ENCODE measurements at regions not wholly inside any gene's neighbourhood (a gene's known extent, or its start where the extent isn't known, plus 50 kb on each side); places are given as distances from the start of the nearest gene placed in this dataset.

- TF ChIP-seq NR1H2 (CRISPR knock-in tag; IDR thresholded peaks at IDR 0.05; ENCODE audit: borderline replicate concordance, low read depth): 0 out of 2 replicates have a peak, but pooled peaks have one; percentile 37
- TF ChIP-seq DNMT3B (CRISPR knock-in tag; conservative IDR thresholded peaks at IDR 0.05): no peak
- TF ChIP-seq ZNF33A (CRISPR knock-in tag; IDR thresholded peaks at IDR 0.05; ENCODE audit: borderline replicate concordance): no peak; the same call in 1 of the 2 replicates
- TF ChIP-seq CC2D1A (CRISPR knock-in tag; IDR thresholded peaks at IDR 0.05): no peak
- 0 out of 2 replicates have a peak, but pooled peaks have one; percentile 43 for TF ChIP-seq ZBTB20 (CRISPR knock-in tag; IDR thresholded peaks at IDR 0.05; ENCODE audit: borderline replicate concordance, low read depth)
- TF ChIP-seq ZNF205 (CRISPR knock-in tag; IDR thresholded peaks at IDR 0.05): 0 out of 2 replicates have a peak, but pooled peaks have one; percentile 83
- peak; percentile 87 for TF ChIP-seq ZNF670 (CRISPR knock-in tag; IDR thresholded peaks at IDR 0.05; ENCODE audit: borderline replicate concordance)
- TF ChIP-seq ZBTB38 (CRISPR knock-in tag; IDR thresholded peaks at IDR 0.05): peak; percentile 96
- TF ChIP-seq ZBTB14 (CRISPR knock-in tag; IDR thresholded peaks at IDR 0.05): no peak
- TF ChIP-seq TAF15 (IDR thresholded peaks at IDR 0.05; ENCODE audit: low read depth, low read length, poor library complexity, severe bottlenecking): peak; percentile 74
- TF ChIP-seq ZNF713 (CRISPR knock-in tag; IDR thresholded peaks at IDR 0.05): no peak
- no peak for TF ChIP-seq ZBTB37 (CRISPR knock-in tag; IDR thresholded peaks at IDR 0.05)
- no peak for TF ChIP-seq TGIF2 (CRISPR knock-in tag; IDR thresholded peaks at IDR 0.05)
- TF ChIP-seq ZNF430 (CRISPR knock-in tag; IDR thresholded peaks at IDR 0.05): peak; percentile 56; the same call in 1 of the 2 replicates
- TF ChIP-seq KAT7 (CRISPR knock-in tag; IDR thresholded peaks at IDR 0.05; ENCODE audit: borderline replicate concordance): peak; percentile 81; the same call in 1 of the 2 replicates
- TF ChIP-seq MXD3 (CRISPR knock-in tag; IDR thresholded peaks at IDR 0.05): peak; percentile 91
- peak; percentile 28; the same call in 1 of the 2 replicates for TF ChIP-seq ZNF281 (CRISPR knock-in tag; IDR thresholded peaks at IDR 0.05; ENCODE audit: borderline replicate concordance)
- no peak for TF ChIP-seq ZNF354B (CRISPR knock-in tag; IDR thresholded peaks at IDR 0.05)
- TF ChIP-seq KDM5A (IDR thresholded peaks at IDR 0.05; ENCODE audit: borderline replicate concordance, low read length): no peak
- TF ChIP-seq KLF12 (CRISPR knock-in tag; IDR thresholded peaks at IDR 0.05; ENCODE audit: borderline replicate concordance): 0 out of 2 replicates have a peak, but pooled peaks have one; percentile 72
- no peak for TF ChIP-seq ZNF234 (CRISPR knock-in tag; conservative IDR thresholded peaks at IDR 0.05)
- TF ChIP-seq ZNF317 (CRISPR knock-in tag; IDR thresholded peaks at IDR 0.05): 0 out of 2 replicates have a peak, but pooled peaks have one; percentile 44
- TF ChIP-seq ATF3 (CRISPR knock-in tag; IDR thresholded peaks at IDR 0.05): peak; percentile 49; the same call in 1 of the 2 replicates
- no peak for TF ChIP-seq ZFP37 (CRISPR knock-in tag; IDR thresholded peaks at IDR 0.05; ENCODE audit: borderline replicate concordance)
These were observed 139.8 kb downstream of the OR2B2 start (continued) for GRCh38 chr6:27772261-27773001.

Measured in HepG2 (cell line).